GM23248 (cell line): ENCODE measurements at regions not wholly inside any gene's neighbourhood (a gene's known extent, or its start where the extent isn't known, plus 50 kb on each side); places are given as distances from the start of the nearest gene placed in this dataset.

Experiments
- EZH2 ChIP-seq: fragments of 200-600 bp; sonication (generic); IDR thresholded peaks from 2 replicates; pipeline ENCODE4 v1.6.1; 2018; ENCODE audit warnings: antibody characterized with exemption, mild to moderate bottlenecking; ENCODE audit not compliant: insufficient read depth, poor library complexity, severe bottlenecking
- EZH2phosphoT487 ChIP-seq: fragments of 200-600 bp; sonication (generic); IDR thresholded peaks from 2 replicates; pipeline ENCODE4 v1.6.1; 2018; ENCODE audit warnings: antibody characterized with exemption, moderate library complexity, mild to moderate bottlenecking, low read depth; ENCODE audit not compliant: insufficient read depth

- TF ChIP-seq EZH2 (no peak), EZH2phosphoT487 (no peak)
These were observed 243.1 kb downstream of the NFATC2 start for GRCh38 chr20:51299413-51299812.
